Breast epithelium (tissue), 4 donors: ENCODE measurements at regions not wholly inside any gene's neighbourhood (a gene's known extent, or its start where the extent isn't known, plus 50 kb on each side); places are given as distances from the start of the nearest gene placed in this dataset.

Experiments
- DNase-seq, 2 donors: peaks; one replicate each; pipeline ENCODE4 v3.0.0-alpha.2; 2019; ENCODE audit warnings: low spot score in 2 of 2
- H3K27ac ChIP-seq, 2 donors: fragments of 200-600 bp; sonication (generic) in 1 of 2; one replicate each; pipeline ENCODE4 v1.5.1; 2016 to 2019; ENCODE audit warnings: mild to moderate bottlenecking in 1 of 2
- H3K27me3 ChIP-seq, 2 donors: fragments of 200-600 bp; sonication (generic) in 1 of 2; one replicate each; pipeline versions ENCODE4 v1.5.1 to v1.6.0; 2017 to 2019; ENCODE audit warnings: control low read depth in 1 of 2, mild to moderate bottlenecking in 1 of 2
- H3K36me3 ChIP-seq: fragments of 200-600 bp; one replicate; pipeline ENCODE4 v1.5.1; 2019
- H3K4me1 ChIP-seq, 2 donors: fragments of 200-600 bp; sonication (generic); one replicate each; pipeline ENCODE4 v1.5.1; 2016 to 2019; ENCODE audit warnings: control low read depth in 1 of 2
- H3K4me3 ChIP-seq, 3 donors: fragments of 200-600 bp; sonication (generic); 1 replicate in 2 of 3; 2 replicates in 1 of 3; pipeline ENCODE4 v1.5.1; 2016 to 2019; ENCODE audit warnings: mild to moderate bottlenecking in 3 of 3, moderate library complexity in 2 of 3
- H3K9me3 ChIP-seq, 2 donors: fragments of 200-600 bp; sonication (generic) in 1 of 2; one replicate each; pipeline ENCODE4 v1.5.1; 2016 to 2019; ENCODE audit warnings: control low read depth in 1 of 2
- CTCF ChIP-seq, 3 donors: fragments of 450-650 bp; IDR thresholded peaks; one replicate each; pipeline ENCODE4 v1.5.1; 2016 to 2017; ENCODE audit warnings: antibody characterized with exemption in 3 of 3, mild to moderate bottlenecking in 3 of 3, moderate library complexity in 3 of 3
- POLR2A ChIP-seq: fragments of 450-650 bp; IDR thresholded peaks from one replicate; pipeline ENCODE4 v1.6.1; 2016; ENCODE audit warnings: antibody characterized with exemption, mild to moderate bottlenecking, moderate library complexity
- POLR2AphosphoS5 ChIP-seq, 3 donors: sonication (generic); formaldehyde crosslinking; IDR thresholded peaks; one replicate each; pipeline ENCODE4 v1.6.1; 2017; ENCODE audit warnings: antibody characterized with exemption in 3 of 3
- intact Hi-C: fragments of 100-400 bp; cut with DNase I; formaldehyde crosslinking; loops from one replicate; pipeline ENCODE4 v1.15.1; 2023; ENCODE audit warnings: low total_unique reads

- DNase-seq: no peak
- no peak overlapping the region for H3K27ac ChIP-seq
- TF ChIP-seq POLR2AphosphoS5 (IDR thresholded peaks at IDR 0.05) (no peak), CTCF (IDR thresholded peaks at IDR 0.05) (no peak), POLR2A (no peak)
- no peaks in the 10 kb centered on the region for H3K4me1 ChIP-seq
- intact Hi-C loops: no loop called here
- H3K27me3 ChIP-seq: no peaks in the 10 kb centered on the region
- peaks cover 0 to 7% of the 10 kb centered on the region in 2 donors for H3K9me3 ChIP-seq
- no peaks in the 10 kb centered on the region for H3K36me3 ChIP-seq
- H3K4me3 ChIP-seq: no peak overlapping the region
These were observed 62.7 kb upstream of the RUNX3 start for GRCh38 chr1:24992761-24993211.

GRCh38 chr1:24992124-24992760 lies 62.2 kb upstream of the RUNX3 start:
- Histone ChIP-seq H3K4me1 (no peaks in the 10 kb centered on the region), H3K27ac (no peak overlapping the region), H3K4me3 (no peak overlapping the region), H3K9me3 (peaks cover 0 to 7% of the 10 kb centered on the region in 2 donors), H3K27me3 (no peaks in the 10 kb centered on the region), H3K36me3 (no peaks in the 10 kb centered on the region)
- no peak for DNase-seq
- TF ChIP-seq CTCF (IDR thresholded peaks at IDR 0.05) (no peak), POLR2AphosphoS5 (IDR thresholded peaks at IDR 0.05) (no peak), POLR2A (no peak)
- intact Hi-C loops: no loop called here

GRCh38 chr1:24991697-24992096 lies 61.6 kb upstream of the RUNX3 start:
- H3K27me3 ChIP-seq: no peaks in the 10 kb centered on the region
- H3K9me3 ChIP-seq: peaks cover 0 to 7% of the 10 kb centered on the region in 2 donors
- DNase-seq: no peak
- H3K4me1 ChIP-seq: no peaks in the 10 kb centered on the region
- H3K27ac ChIP-seq: no peak overlapping the region
- H3K36me3 ChIP-seq: no peaks in the 10 kb centered on the region
- intact Hi-C loops: no loop called here
- no peak overlapping the region for H3K4me3 ChIP-seq
- TF ChIP-seq CTCF (IDR thresholded peaks at IDR 0.05): no peak
- TF ChIP-seq POLR2AphosphoS5 (IDR thresholded peaks at IDR 0.05): no peak
- no peak for TF ChIP-seq POLR2A

- no peak for TF ChIP-seq CTCF (IDR thresholded peaks at IDR 0.05)
- no peak for TF ChIP-seq POLR2A
- no peak for TF ChIP-seq POLR2AphosphoS5 (IDR thresholded peaks at IDR 0.05)
- no peak overlapping the region for H3K27ac ChIP-seq
- no peak overlapping the region for H3K4me3 ChIP-seq
- no peaks in the 10 kb centered on the region for H3K4me1 ChIP-seq
- no peaks in the 10 kb centered on the region for H3K27me3 ChIP-seq
- H3K9me3 ChIP-seq: peaks cover 0 to 7% of the 10 kb centered on the region in 2 donors
- no peaks in the 10 kb centered on the region for H3K36me3 ChIP-seq
- intact Hi-C loops: no loop called here
- no peak for DNase-seq
These were observed 60.9 kb upstream of the RUNX3 start for GRCh38 chr1:24990779-24991641.

GRCh38 chr1:24990136-24990535 lies 60.1 kb upstream of the RUNX3 start:
- intact Hi-C loops: no loop called here
- no peak overlapping the region for H3K27ac ChIP-seq
- TF ChIP-seq POLR2A (no peak), POLR2AphosphoS5 (IDR thresholded peaks at IDR 0.05) (no peak), CTCF (IDR thresholded peaks at IDR 0.05) (no peak)
- no peaks in the 10 kb centered on the region for H3K36me3 ChIP-seq
- no peak for DNase-seq
- no peaks in the 10 kb centered on the region for H3K4me1 ChIP-seq
- no peak overlapping the region for H3K4me3 ChIP-seq
- H3K27me3 ChIP-seq: no peaks in the 10 kb centered on the region
- H3K9me3 ChIP-seq: peaks cover 0 to 7% of the 10 kb centered on the region in 2 donors
